B cell (primary cell): ENCODE measurements at regions not wholly inside any gene's neighbourhood (a gene's known extent, or its start where the extent isn't known, plus 50 kb on each side); places are given as distances from the start of the nearest gene placed in this dataset.

Source experiments
- EZH2 ChIP-seq: IDR thresholded peaks from 2 replicates; pipeline ENCODE4 v1.6.1; 2012; ENCODE audit warnings: borderline replicate concordance, low read depth, mild to moderate bottlenecking, moderate library complexity, low read length; ENCODE audit not compliant: insufficient read depth, poor library complexity, severe bottlenecking
- TF ChIP-seq, protein P1 (sequence below): fragments of 200-600 bp; IDR thresholded peaks from one replicate; pipeline ENCODE4 v1.8.0; 2022; ENCODE audit warnings: antibody characterized with exemption, mild to moderate bottlenecking

DNA sequence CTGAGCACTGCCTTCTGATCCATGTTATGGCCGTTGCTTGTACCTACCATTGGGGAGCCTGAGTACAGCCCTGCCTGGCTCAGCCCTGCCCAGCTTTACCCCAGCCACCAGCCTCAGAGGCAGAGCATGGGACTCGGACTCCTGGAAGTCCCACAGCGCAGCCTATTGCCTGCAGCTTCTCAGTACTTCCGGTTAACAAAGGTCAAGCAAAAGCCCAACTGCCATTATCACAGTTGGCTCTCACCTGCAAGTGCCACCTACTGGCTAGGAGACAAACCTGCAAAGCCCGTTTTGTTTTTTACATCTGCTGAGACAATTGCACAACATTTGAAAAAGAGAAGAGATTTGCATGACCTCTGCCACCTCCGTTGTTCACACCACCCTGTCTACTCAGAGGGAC lies 1081.7 kb downstream of the NAALADL2 start:
- TF ChIP-seq, protein P1, sequence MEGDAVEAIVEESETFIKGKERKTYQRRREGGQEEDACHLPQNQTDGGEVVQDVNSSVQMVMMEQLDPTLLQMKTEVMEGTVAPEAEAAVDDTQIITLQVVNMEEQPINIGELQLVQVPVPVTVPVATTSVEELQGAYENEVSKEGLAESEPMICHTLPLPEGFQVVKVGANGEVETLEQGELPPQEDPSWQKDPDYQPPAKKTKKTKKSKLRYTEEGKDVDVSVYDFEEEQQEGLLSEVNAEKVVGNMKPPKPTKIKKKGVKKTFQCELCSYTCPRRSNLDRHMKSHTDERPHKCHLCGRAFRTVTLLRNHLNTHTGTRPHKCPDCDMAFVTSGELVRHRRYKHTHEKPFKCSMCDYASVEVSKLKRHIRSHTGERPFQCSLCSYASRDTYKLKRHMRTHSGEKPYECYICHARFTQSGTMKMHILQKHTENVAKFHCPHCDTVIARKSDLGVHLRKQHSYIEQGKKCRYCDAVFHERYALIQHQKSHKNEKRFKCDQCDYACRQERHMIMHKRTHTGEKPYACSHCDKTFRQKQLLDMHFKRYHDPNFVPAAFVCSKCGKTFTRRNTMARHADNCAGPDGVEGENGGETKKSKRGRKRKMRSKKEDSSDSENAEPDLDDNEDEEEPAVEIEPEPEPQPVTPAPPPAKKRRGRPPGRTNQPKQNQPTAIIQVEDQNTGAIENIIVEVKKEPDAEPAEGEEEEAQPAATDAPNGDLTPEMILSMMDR, result no peak
- no peak for TF ChIP-seq EZH2
